ENCODE measurements at regions not wholly inside any gene's neighbourhood (a gene's known extent, or its start where the extent isn't known, plus 50 kb on each side); places are given as distances from the start of the nearest gene placed in this dataset.

DNA sequence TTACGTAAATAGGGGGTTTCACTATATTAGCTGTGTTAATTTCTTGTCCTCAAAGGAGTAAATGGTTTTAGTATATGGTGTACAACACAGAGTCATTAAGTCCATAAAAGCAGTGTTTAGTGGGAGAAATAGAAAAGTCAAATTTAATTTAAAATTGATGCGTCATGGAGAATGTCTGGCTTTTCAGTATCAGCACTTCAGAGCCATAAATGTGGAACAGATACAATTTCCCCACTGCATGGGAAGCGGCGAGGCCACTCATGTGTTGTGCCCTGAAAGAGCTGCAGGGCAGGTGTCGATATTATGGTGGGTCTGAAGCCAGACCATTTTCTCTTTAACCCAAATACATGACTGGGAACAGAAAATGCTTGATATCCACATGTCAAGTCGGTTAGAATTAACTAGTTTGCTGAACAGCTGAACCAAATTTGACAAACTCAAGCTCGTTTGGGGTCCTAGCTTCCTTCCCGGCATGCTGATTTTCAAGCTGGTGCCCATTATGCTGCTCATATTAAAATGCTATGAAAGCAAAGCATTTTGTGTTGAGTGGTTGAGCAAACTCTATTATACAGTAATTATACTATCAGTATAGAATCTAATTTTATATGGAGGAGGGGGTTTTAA lies 364.6 kb upstream of the TBL1XR1 start:
- Histone ChIP-seq H3K27me3 (no peaks in the 10 kb centered on the region), H3K9me3 (no peaks in the 10 kb centered on the region), H3K4me1 (no peaks in the 10 kb centered on the region), H3K36me3 (no peaks in the 10 kb centered on the region), H3K4me3 (no peak overlapping the region), H3K27ac (no peak overlapping the region)
- no peak for DNase-seq (ENCODE audit: low spot score)
- TF ChIP-seq, protein P1, sequence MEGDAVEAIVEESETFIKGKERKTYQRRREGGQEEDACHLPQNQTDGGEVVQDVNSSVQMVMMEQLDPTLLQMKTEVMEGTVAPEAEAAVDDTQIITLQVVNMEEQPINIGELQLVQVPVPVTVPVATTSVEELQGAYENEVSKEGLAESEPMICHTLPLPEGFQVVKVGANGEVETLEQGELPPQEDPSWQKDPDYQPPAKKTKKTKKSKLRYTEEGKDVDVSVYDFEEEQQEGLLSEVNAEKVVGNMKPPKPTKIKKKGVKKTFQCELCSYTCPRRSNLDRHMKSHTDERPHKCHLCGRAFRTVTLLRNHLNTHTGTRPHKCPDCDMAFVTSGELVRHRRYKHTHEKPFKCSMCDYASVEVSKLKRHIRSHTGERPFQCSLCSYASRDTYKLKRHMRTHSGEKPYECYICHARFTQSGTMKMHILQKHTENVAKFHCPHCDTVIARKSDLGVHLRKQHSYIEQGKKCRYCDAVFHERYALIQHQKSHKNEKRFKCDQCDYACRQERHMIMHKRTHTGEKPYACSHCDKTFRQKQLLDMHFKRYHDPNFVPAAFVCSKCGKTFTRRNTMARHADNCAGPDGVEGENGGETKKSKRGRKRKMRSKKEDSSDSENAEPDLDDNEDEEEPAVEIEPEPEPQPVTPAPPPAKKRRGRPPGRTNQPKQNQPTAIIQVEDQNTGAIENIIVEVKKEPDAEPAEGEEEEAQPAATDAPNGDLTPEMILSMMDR (IDR thresholded peaks at IDR 0.05): no peak

DNA sequence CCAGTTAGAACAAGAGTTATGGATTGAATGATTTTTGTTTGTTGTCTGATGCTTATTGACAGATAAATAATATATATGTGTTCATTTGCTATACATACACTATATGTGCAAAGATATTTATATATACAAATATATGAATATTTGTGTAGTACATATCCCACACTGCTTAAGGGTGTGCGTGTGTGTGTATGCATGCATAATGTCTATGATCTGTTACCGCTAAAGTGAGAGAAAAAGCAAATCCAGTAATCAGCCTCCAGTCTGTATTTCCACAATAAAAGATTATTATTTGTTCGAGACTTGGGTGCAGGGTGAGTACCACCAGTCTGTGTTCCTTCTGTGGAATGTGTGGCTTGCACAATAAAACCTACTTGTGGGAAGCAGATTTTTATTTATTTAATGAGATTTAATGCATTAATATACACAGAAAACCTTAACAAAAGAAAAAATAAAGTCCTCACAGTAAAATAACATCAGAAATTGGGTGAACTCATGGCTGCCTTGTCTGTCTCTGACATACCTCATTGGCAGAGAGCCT lies 366.0 kb upstream of the TBL1XR1 start:
- Histone ChIP-seq H3K36me3 (no peaks in the 10 kb centered on the region), H3K27ac (no peak overlapping the region), H3K4me1 (no peaks in the 10 kb centered on the region), H3K4me3 (no peak overlapping the region), H3K27me3 (no peaks in the 10 kb centered on the region), H3K9me3 (no peaks in the 10 kb centered on the region)
- no peak for DNase-seq (ENCODE audit: low spot score)
- TF ChIP-seq, protein P1 (IDR thresholded peaks at IDR 0.05): no peak

DNA sequence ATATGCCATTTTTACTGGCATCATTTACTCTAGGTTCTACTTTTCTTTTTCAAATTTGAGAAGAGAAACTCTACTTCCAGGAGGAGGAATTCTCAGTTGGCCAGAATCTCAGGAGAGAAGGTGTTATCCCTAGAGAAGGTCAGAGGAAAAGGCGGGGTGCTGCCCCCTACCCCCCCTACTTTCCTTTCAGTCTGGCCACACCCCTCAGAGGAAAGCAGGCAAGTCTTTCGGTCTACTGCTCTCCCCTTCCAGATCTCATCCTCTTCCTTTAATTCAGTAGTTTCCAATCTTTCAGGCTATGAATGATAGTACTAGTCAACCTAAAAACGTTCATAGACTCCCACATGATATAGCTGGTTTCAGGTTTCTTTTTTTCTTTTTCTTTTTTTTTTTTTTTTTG lies 366.5 kb upstream of the TBL1XR1 start:
- no peak overlapping the region for H3K27ac ChIP-seq
- no peaks in the 10 kb centered on the region for H3K36me3 ChIP-seq
- H3K4me1 ChIP-seq: no peaks in the 10 kb centered on the region
- no peaks in the 10 kb centered on the region for H3K27me3 ChIP-seq
- H3K9me3 ChIP-seq: no peaks in the 10 kb centered on the region
- TF ChIP-seq, protein P1 (IDR thresholded peaks at IDR 0.05): no peak
- DNase-seq (ENCODE audit: low spot score): no peak
- H3K4me3 ChIP-seq: no peak overlapping the region

DNA sequence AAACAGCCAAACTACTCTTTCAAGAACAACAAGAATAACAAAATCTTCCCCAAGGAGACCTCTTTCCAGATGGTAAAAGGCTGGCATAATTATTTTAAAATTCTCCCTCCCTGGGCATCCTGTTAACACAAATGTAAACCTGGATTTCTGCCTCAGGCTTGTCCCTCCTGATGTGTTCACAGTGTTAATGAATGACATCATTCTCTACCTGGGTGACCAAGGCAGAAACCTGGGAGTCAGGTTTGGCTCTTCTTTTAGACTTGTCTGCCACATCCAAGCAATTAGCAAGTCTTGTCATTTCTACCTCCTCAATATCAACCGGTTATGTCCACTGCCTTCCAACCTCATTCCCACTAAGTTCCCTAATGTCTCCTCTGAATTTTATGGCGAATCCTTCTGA lies 368.7 kb upstream of the TBL1XR1 start:
- H3K4me1 ChIP-seq: no peaks in the 10 kb centered on the region
- H3K9me3 ChIP-seq: no peaks in the 10 kb centered on the region
- H3K36me3 ChIP-seq: no peaks in the 10 kb centered on the region
- H3K27ac ChIP-seq: no peak overlapping the region
- no peak for DNase-seq (ENCODE audit: low spot score)
- TF ChIP-seq, protein P1 (IDR thresholded peaks at IDR 0.05): no peak
- H3K27me3 ChIP-seq: no peaks in the 10 kb centered on the region
- no peak overlapping the region for H3K4me3 ChIP-seq

DNA sequence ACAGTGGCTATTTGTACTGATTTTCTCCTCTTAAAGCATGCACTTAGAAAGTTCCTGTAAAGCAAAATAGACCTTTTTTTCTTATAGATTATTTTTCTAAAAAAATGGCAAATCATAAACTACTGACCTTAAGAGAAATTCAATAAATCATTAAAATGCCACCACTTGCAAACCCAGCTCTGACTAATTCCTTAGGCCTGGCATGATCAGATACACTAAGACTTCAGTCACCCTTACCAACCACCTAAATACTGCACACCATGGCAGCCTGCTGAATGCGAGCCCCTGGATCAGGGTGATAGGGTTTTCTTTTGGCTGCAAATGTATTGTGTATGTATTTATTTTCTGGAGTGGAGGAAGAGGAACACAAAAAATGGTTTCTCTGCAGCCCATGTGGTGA lies 370.6 kb upstream of the TBL1XR1 start:
- Histone ChIP-seq H3K27ac (no peak overlapping the region), H3K4me1 (no peaks in the 10 kb centered on the region), H3K4me3 (no peak overlapping the region), H3K27me3 (no peaks in the 10 kb centered on the region), H3K36me3 (no peaks in the 10 kb centered on the region), H3K9me3 (no peaks in the 10 kb centered on the region)
- TF ChIP-seq, protein P1 (IDR thresholded peaks at IDR 0.05): no peak
- DNase-seq (ENCODE audit: low spot score): no peak

DNA sequence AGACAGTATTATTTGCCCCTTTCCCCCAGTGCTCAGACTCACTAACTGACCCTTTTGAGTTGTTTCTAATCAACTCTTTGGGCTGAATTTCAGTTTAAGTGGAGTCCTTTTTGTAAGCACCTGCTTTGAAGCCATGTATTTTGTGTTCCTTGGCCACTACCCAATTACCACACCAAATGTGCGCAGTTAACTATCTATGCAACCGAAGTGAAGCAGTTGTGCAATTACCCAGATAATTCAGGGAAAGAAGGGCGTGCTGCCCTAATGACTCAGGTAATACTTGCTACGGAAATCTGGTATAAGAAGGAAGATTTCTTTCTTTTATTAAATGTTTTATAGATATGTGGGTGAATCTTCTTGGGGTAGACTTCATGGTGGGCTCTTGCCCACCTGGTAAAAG lies 371.9 kb upstream of the TBL1XR1 start:
- H3K27me3 ChIP-seq: no peaks in the 10 kb centered on the region
- no peak overlapping the region for H3K27ac ChIP-seq
- TF ChIP-seq, protein P1 (IDR thresholded peaks at IDR 0.05): no peak
- peaks cover 0 to 4% of the 10 kb centered on the region in 2 donors for H3K4me1 ChIP-seq
- H3K4me3 ChIP-seq: no peak overlapping the region
- no peak for DNase-seq (ENCODE audit: low spot score)
- H3K36me3 ChIP-seq: no peaks in the 10 kb centered on the region
- no peaks in the 10 kb centered on the region for H3K9me3 ChIP-seq
